ENCODE measurements at regions not wholly inside any gene's neighbourhood (a gene's known extent, or its start where the extent isn't known, plus 50 kb on each side); places are given as distances from the start of the nearest gene placed in this dataset.

DNA sequence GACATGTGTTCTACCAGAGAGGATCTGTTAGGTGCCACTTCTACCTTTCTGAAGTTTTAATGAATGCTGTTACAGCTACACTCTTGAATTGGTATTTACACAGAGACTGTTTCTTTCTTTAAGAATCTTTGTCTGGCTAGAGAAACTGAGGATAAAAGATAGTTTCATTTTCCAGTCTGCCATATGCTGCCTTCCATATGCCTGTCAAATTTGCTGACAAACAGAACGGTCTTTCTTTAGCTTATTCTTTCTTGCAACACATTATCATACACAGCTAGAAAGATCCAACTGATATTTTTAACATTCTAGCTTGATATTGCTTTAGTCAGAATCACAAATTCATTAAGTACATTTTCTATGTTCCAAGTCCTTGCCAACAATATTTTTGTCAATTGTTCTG, 409.8 kb upstream of the CELF4 start:
- H3K4me1 Mint-ChIP-seq = no peaks in the 10 kb centered on the region
- no peak overlapping the region for H3K27ac Mint-ChIP-seq
- Histone ChIP-seq H3K4me2 (no peak overlapping the region), H3K9me2 (ENCODE audit: insufficient read depth) (no peaks in the 10 kb centered on the region; the same call in 1 of the 2 replicates), H4K20me1 (replicated peaks; ENCODE audit: insufficient read depth) (no peaks in the 10 kb centered on the region), H3K4me3 (no peak overlapping the region), H3K27me3 (ENCODE audit: insufficient read depth) (no peaks in the 10 kb centered on the region), H3K36me3 (ENCODE audit: insufficient read depth) (no peaks in the 10 kb centered on the region), H3F3A (replicated peaks; ENCODE audit: low read depth) (no peaks in the 10 kb centered on the region), H2AFZ (no peak overlapping the region), H3K27ac (ENCODE audit: low read depth) (no peak overlapping the region), H3K79me2 (replicated peaks; ENCODE audit: insufficient read depth) (no peaks in the 10 kb centered on the region), H3K4me1 (ENCODE audit: insufficient read depth) (no peaks in the 10 kb centered on the region)
- peaks cover 24% of the 10 kb centered on the region for H3K9me3 Mint-ChIP-seq
- H3K27me3 Mint-ChIP-seq (ENCODE audit: insufficient read depth, low read depth, poor library complexity) = no peaks in the 10 kb centered on the region
- H3K36me3 Mint-ChIP-seq (ENCODE audit: low read depth) = peaks cover 15% of the 10 kb centered on the region; the same call in 2 of the 3 replicates
- no peak for DNase-seq (ENCODE audit: low spot score)
- TF ChIP-seq STAT1 (IDR thresholded peaks at IDR 0.05; ENCODE audit: unreplicated experiment) (no peak), ZNF114 (CRISPR knock-in tag; IDR thresholded peaks at IDR 0.05) (no peak), CREB1 (CRISPR knock-in tag; IDR thresholded peaks at IDR 0.05; ENCODE audit: low read depth) (no peak), EZH2 (IDR thresholded peaks at IDR 0.05; ENCODE audit: low read depth, unreplicated experiment) (no peak), NANOG (IDR thresholded peaks at IDR 0.05; ENCODE audit: borderline replicate concordance) (no peak), ZNF331 (CRISPR knock-in tag; IDR thresholded peaks at IDR 0.05; ENCODE audit: low read depth) (no peak), POLR2AphosphoS5 (IDR thresholded peaks at IDR 0.05; ENCODE audit: low read depth) (no peak), JUNB (IDR thresholded peaks at IDR 0.05; ENCODE audit: unreplicated experiment) (no peak), EZH2phosphoT487 (IDR thresholded peaks at IDR 0.05; ENCODE audit: unreplicated experiment) (no peak)
- TF ChIP-seq, protein P1, sequence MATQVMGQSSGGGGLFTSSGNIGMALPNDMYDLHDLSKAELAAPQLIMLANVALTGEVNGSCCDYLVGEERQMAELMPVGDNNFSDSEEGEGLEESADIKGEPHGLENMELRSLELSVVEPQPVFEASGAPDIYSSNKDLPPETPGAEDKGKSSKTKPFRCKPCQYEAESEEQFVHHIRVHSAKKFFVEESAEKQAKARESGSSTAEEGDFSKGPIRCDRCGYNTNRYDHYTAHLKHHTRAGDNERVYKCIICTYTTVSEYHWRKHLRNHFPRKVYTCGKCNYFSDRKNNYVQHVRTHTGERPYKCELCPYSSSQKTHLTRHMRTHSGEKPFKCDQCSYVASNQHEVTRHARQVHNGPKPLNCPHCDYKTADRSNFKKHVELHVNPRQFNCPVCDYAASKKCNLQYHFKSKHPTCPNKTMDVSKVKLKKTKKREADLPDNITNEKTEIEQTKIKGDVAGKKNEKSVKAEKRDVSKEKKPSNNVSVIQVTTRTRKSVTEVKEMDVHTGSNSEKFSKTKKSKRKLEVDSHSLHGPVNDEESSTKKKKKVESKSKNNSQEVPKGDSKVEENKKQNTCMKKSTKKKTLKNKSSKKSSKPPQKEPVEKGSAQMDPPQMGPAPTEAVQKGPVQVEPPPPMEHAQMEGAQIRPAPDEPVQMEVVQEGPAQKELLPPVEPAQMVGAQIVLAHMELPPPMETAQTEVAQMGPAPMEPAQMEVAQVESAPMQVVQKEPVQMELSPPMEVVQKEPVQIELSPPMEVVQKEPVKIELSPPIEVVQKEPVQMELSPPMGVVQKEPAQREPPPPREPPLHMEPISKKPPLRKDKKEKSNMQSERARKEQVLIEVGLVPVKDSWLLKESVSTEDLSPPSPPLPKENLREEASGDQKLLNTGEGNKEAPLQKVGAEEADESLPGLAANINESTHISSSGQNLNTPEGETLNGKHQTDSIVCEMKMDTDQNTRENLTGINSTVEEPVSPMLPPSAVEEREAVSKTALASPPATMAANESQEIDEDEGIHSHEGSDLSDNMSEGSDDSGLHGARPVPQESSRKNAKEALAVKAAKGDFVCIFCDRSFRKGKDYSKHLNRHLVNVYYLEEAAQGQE (IDR thresholded peaks at IDR 0.05; ENCODE audit: unreplicated experiment) = no peak
- TF ChIP-seq, protein P2, sequence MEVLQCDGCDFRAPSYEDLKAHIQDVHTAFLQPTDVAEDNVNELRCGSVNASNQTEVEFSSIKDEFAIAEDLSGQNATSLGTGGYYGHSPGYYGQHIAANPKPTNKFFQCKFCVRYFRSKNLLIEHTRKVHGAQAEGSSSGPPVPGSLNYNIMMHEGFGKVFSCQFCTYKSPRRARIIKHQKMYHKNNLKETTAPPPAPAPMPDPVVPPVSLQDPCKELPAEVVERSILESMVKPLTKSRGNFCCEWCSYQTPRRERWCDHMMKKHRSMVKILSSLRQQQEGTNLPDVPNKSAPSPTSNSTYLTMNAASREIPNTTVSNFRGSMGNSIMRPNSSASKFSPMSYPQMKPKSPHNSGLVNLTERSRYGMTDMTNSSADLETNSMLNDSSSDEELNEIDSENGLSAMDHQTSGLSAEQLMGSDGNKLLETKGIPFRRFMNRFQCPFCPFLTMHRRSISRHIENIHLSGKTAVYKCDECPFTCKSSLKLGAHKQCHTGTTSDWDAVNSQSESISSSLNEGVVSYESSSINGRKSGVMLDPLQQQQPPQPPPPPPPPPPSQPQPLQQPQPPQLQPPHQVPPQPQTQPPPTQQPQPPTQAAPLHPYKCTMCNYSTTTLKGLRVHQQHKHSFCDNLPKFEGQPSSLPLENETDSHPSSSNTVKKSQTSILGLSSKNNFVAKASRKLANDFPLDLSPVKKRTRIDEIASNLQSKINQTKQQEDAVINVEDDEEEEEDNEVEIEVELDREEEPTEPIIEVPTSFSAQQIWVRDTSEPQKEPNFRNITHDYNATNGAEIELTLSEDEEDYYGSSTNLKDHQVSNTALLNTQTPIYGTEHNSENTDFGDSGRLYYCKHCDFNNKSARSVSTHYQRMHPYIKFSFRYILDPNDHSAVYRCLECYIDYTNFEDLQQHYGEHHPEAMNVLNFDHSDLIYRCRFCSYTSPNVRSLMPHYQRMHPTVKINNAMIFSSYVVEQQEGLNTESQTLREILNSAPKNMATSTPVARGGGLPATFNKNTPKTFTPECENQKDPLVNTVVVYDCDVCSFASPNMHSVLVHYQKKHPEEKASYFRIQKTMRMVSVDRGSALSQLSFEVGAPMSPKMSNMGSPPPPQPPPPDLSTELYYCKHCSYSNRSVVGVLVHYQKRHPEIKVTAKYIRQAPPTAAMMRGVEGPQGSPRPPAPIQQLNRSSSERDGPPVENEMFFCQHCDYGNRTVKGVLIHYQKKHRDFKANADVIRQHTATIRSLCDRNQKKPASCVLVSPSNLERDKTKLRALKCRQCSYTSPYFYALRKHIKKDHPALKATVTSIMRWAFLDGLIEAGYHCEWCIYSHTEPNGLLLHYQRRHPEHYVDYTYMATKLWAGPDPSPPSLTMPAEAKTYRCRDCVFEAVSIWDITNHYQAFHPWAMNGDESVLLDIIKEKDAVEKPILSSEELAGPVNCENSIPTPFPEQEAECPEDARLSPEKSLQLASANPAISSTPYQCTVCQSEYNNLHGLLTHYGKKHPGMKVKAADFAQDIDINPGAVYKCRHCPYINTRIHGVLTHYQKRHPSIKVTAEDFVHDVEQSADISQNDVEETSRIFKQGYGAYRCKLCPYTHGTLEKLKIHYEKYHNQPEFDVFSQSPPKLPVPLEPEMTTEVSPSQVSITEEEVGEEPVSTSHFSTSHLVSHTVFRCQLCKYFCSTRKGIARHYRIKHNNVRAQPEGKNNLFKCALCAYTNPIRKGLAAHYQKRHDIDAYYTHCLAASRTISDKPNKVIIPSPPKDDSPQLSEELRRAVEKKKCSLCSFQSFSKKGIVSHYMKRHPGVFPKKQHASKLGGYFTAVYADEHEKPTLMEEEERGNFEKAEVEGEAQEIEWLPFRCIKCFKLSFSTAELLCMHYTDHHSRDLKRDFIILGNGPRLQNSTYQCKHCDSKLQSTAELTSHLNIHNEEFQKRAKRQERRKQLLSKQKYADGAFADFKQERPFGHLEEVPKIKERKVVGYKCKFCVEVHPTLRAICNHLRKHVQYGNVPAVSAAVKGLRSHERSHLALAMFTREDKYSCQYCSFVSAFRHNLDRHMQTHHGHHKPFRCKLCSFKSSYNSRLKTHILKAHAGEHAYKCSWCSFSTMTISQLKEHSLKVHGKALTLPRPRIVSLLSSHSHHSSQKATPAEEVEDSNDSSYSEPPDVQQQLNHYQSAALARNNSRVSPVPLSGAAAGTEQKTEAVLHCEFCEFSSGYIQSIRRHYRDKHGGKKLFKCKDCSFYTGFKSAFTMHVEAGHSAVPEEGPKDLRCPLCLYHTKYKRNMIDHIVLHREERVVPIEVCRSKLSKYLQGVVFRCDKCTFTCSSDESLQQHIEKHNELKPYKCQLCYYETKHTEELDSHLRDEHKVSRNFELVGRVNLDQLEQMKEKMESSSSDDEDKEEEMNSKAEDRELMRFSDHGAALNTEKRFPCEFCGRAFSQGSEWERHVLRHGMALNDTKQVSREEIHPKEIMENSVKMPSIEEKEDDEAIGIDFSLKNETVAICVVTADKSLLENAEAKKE (CRISPR knock-in tag; IDR thresholded peaks at IDR 0.05) = no peak
- TF ChIP-seq, protein P3, sequence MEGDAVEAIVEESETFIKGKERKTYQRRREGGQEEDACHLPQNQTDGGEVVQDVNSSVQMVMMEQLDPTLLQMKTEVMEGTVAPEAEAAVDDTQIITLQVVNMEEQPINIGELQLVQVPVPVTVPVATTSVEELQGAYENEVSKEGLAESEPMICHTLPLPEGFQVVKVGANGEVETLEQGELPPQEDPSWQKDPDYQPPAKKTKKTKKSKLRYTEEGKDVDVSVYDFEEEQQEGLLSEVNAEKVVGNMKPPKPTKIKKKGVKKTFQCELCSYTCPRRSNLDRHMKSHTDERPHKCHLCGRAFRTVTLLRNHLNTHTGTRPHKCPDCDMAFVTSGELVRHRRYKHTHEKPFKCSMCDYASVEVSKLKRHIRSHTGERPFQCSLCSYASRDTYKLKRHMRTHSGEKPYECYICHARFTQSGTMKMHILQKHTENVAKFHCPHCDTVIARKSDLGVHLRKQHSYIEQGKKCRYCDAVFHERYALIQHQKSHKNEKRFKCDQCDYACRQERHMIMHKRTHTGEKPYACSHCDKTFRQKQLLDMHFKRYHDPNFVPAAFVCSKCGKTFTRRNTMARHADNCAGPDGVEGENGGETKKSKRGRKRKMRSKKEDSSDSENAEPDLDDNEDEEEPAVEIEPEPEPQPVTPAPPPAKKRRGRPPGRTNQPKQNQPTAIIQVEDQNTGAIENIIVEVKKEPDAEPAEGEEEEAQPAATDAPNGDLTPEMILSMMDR (conservative IDR thresholded peaks at IDR 0.05; ENCODE audit: low read depth in 2 of 2) = no peak
- TF ChIP-seq, protein P4, sequence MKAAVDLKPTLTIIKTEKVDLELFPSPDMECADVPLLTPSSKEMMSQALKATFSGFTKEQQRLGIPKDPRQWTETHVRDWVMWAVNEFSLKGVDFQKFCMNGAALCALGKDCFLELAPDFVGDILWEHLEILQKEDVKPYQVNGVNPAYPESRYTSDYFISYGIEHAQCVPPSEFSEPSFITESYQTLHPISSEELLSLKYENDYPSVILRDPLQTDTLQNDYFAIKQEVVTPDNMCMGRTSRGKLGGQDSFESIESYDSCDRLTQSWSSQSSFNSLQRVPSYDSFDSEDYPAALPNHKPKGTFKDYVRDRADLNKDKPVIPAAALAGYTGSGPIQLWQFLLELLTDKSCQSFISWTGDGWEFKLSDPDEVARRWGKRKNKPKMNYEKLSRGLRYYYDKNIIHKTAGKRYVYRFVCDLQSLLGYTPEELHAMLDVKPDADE (IDR thresholded peaks at IDR 0.05) = no peak
- no peak overlapping the region for H3K4me3 Mint-ChIP-seq
- no peak for ATAC-seq

Measured in GM23338 (cell line).